ENCODE measurements at regions not wholly inside any gene's neighbourhood (a gene's known extent, or its start where the extent isn't known, plus 50 kb on each side); places are given as distances from the start of the nearest gene placed in this dataset.

- Histone ChIP-seq H3K4me1 (ENCODE audit: control insufficient read depth in 4 of 4, insufficient read depth in 4 of 4, low read length in 3 of 4) (no peaks in the 10 kb centered on the region), H3K4me3 (ENCODE audit: low read depth in 1 of 3, low read length in 3 of 3) (no peak overlapping the region), H3K9me3 (ENCODE audit: control insufficient read depth in 4 of 4, low read length in 3 of 4) (no peaks in the 10 kb centered on the region), H3K9ac (ENCODE audit: low read depth in 1 of 2, low read length in 2 of 2) (no peak overlapping the region), H3K36me3 (ENCODE audit: control insufficient read depth in 4 of 4, insufficient read depth in 3 of 4, low read depth in 1 of 4, low read length in 3 of 4) (no peaks in the 10 kb centered on the region), H3K27me3 (ENCODE audit: control insufficient read depth in 4 of 4, insufficient read depth in 4 of 4, low read length in 3 of 4) (no peaks in the 10 kb centered on the region), H3K27ac (ENCODE audit: low read depth in 1 of 2, low read length in 2 of 2) (no peak overlapping the region)
- 88% methylated on average over 7 of the region's 7 CpGs for WGBS
- no peak for TF ChIP-seq EGR1 (IDR thresholded peaks at IDR 0.05; ENCODE audit: low read depth in 2 of 2)
- TF ChIP-seq CTCF (IDR thresholded peaks at IDR 0.05; ENCODE audit: low read depth, low read length, missing input control): no peak
- no peak for TF ChIP-seq GABPA (IDR thresholded peaks at IDR 0.05 in 1 of 2, conservative IDR thresholded peaks at IDR 0.05 in 1 of 2)
- TF ChIP-seq JUND (IDR thresholded peaks at IDR 0.05): no peak
- no peak for TF ChIP-seq FOXA2 (IDR thresholded peaks at IDR 0.05)
- TF ChIP-seq REST (IDR thresholded peaks at IDR 0.05): no peak
- no peak for TF ChIP-seq SP1 (IDR thresholded peaks at IDR 0.05)
- no peak for TF ChIP-seq RAD21 (IDR thresholded peaks at IDR 0.05)
- TF ChIP-seq MAX (IDR thresholded peaks at IDR 0.05): no peak
- TF ChIP-seq FOXA1 (IDR thresholded peaks at IDR 0.05): no peak
- TF ChIP-seq RXRA (IDR thresholded peaks at IDR 0.05): no peak
- no peak for DNase-seq (ENCODE audit: low spot score)
These were observed 199.0 kb upstream of the MTNR1B start for GRCh38 chr11:92770419-92770818.

GRCh38 chr11:92770981-92771380, 198.5 kb upstream of the MTNR1B start:
- Histone ChIP-seq H3K4me3 (ENCODE audit: low read depth in 1 of 3, low read length in 3 of 3) (no peak overlapping the region), H3K27me3 (ENCODE audit: control insufficient read depth in 4 of 4, insufficient read depth in 4 of 4, low read length in 3 of 4) (no peaks in the 10 kb centered on the region), H3K27ac (ENCODE audit: low read depth in 1 of 2, low read length in 2 of 2) (no peak overlapping the region), H3K9me3 (ENCODE audit: control insufficient read depth in 4 of 4, low read length in 3 of 4) (no peaks in the 10 kb centered on the region), H3K36me3 (ENCODE audit: control insufficient read depth in 4 of 4, insufficient read depth in 3 of 4, low read depth in 1 of 4, low read length in 3 of 4) (no peaks in the 10 kb centered on the region), H3K4me1 (ENCODE audit: control insufficient read depth in 4 of 4, insufficient read depth in 4 of 4, low read length in 3 of 4) (no peaks in the 10 kb centered on the region), H3K9ac (ENCODE audit: low read depth in 1 of 2, low read length in 2 of 2) (no peak overlapping the region)
- DNase-seq (ENCODE audit: low spot score): no peak
- 71% methylated on average over 9 of the region's 9 CpGs for WGBS
- TF ChIP-seq TAF1 (conservative IDR thresholded peaks at IDR 0.05): no peak
- no peak for TF ChIP-seq CTCF (IDR thresholded peaks at IDR 0.05; ENCODE audit: low read depth, low read length, missing input control)
- no peak for TF ChIP-seq MAX (IDR thresholded peaks at IDR 0.05)
- TF ChIP-seq FOXA1 (IDR thresholded peaks at IDR 0.05): no peak
- TF ChIP-seq NR2F2 (IDR thresholded peaks at IDR 0.05): no peak
- TF ChIP-seq YY1 (IDR thresholded peaks at IDR 0.05): no peak
- TF ChIP-seq ATF3 (IDR thresholded peaks at IDR 0.05): no peak
- no peak for TF ChIP-seq EGR1 (IDR thresholded peaks at IDR 0.05; ENCODE audit: low read depth in 2 of 2)
- no peak for TF ChIP-seq RXRA (IDR thresholded peaks at IDR 0.05)
- TF ChIP-seq FOXA2 (IDR thresholded peaks at IDR 0.05): no peak

Measured in liver (tissue), 8 donors.